G401.6 (cell line): ENCODE measurements at regions not wholly inside any gene's neighbourhood (a gene's known extent, or its start where the extent isn't known, plus 50 kb on each side); places are given as distances from the start of the nearest gene placed in this dataset.

Source experiments
- FAIRE-seq: peaks from 2 replicates; lab custom pipeline; 2012; peaks lifted over from hg19 to GRCh38; lab: Jason Lieb, UNC

DNA sequence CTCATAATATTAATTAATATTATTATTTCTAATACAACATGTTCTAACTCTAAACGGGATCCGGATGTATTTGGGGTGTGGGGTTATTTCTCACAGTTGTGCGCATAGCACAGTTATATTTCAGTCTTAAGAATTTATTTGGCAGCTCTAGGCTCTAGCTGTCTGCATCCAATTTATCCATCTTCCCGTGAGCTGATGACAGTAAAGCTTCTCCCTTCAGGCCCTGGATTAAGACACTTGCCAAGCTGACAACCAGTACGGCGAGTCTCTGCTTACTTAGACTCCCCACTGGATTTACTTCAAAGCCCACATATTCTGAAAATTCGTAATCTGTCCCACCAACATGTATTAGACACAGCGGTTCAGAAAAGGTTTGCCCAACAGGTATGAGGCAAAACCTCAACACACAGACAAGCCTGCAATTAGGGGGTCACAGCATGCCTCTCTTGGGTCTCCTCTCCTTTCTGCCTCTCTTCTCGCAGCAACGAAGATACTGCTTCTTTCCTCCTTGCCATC is 232.9 kb upstream of the TMTC1 start:
- no peak for FAIRE-seq

- no peak for FAIRE-seq
Observed at GRCh38 chr12:30015631-30016337, 232.0 kb upstream of the TMTC1 start.

GRCh38 chr12:30014991-30015390 is 231.2 kb upstream of the TMTC1 start:
- no peak for FAIRE-seq

DNA sequence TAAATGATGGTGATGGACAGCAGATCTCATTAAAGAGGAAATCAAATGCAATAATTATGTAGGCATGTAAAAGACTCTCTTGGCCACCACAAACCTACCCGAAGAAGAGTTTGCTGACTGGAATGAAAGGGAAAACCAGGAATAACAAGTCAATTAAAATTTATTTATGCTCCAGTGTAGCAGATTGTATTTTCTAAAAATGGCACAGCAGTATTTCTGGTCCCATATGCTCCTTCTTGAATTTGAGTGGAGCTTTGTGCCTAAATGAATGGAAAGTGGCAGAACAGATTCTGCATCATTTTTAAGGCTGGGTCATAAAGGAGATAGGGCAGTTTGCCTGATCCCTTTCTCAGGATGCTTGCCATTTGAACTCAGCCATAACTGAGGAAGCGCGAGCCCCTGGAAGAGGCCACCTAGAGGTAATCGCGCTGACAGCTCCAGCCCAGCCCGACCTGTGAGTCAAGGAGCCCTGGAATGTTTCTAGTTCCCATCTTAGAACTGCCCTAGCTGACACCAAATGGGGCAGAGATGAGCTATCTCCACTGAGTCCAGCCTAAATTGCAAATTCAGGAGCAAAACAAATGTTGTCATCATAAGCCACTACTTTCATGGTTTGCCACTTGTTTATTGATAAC is 229.2 kb upstream of the TMTC1 start:
- FAIRE-seq = no peak

GRCh38 chr12:30010071-30011052 is 226.6 kb upstream of the TMTC1 start:
- FAIRE-seq = no peak

GRCh38 chr12:30006021-30006420 is 222.3 kb upstream of the TMTC1 start:
- FAIRE-seq = no peak

DNA sequence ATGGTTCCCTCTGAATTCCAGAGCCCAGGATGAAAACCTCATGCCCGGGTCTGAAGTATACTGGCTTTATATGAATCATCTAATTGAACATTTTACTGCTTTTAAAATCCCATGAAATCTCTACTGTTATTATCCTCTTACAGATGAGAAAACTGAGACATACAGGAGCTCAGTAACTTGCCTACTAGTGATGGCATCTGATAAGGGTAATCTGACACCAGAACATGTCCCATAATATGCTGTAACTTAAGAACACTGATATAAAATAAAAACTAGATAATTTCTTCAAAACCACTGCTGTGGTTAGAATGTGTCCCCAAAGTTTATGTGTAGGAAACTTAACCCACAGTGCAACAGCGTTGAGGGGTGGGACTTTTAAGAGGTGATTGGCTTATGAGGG is 219.6 kb upstream of the TMTC1 start:
- no peak for FAIRE-seq

DNA sequence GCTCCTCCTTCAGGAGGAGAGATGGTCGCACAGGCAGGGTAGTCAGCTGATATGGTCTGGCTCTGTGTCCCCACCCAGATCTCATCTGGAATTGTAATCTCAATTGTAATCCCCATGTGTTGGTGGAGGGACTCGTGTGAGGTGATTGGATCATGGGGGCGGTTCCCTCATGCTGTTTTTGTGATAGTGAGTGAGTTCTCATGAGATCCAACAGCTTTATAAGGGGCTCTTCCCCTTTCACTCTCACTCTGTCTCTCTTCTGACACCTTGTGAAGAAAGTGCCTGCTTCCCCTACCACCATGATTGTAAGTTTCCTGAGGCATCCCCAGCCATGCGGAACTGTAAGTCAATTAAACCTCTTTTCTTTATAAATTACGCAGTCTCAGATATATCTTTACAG is 218.9 kb upstream of the TMTC1 start:
- no peak for FAIRE-seq

DNA sequence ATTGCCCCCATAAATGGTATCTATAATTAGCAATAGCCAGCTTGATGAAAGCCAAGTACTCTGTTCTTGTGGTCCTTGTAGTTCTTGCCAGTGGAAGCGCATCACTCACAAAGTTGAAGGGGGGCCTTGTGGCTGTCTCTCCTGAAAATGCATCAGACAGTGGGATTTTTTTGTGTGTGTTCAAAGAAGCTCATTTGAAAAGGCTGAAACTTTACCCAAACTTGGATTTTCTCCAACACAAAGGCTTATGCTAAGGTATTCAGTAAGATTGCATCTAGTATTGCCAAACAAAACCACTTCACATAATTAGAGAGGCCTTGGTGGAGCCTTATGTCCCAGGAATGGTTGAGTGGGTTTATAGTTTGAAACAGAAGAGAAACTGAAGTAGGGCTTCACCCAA is 216.7 kb upstream of the TMTC1 start:
- no peak for FAIRE-seq

- FAIRE-seq = no peak
Observed at GRCh38 chr12:29996993-29997392, 213.3 kb upstream of the TMTC1 start.

GRCh38 chr12:29992366-29992765 is 208.6 kb upstream of the TMTC1 start:
- FAIRE-seq = no peak

DNA sequence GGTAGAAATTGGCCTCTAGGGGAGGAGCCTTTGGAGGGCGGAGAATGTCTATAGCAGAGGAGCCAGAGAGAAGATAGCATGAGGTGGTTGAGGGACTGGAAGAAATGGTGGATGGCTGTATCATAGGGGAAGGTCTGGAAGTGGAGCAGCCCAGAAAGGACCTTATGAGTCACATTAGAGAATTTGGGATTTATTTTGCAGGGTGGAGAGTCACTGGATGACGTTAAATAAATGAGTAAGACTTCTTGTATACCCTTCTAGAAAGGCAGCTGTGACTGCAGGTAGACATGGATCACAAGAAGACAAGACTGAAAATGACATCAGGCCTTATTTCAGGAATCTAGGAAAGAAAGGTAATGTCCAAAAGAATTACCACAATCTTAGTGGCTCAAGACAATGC is 208.2 kb upstream of the TMTC1 start:
- FAIRE-seq = no peak

GRCh38 chr12:29990971-29991370 is 207.2 kb upstream of the TMTC1 start:
- no peak for FAIRE-seq

- FAIRE-seq = no peak
Observed at GRCh38 chr12:29983851-29984250, 200.1 kb upstream of the TMTC1 start.

DNA sequence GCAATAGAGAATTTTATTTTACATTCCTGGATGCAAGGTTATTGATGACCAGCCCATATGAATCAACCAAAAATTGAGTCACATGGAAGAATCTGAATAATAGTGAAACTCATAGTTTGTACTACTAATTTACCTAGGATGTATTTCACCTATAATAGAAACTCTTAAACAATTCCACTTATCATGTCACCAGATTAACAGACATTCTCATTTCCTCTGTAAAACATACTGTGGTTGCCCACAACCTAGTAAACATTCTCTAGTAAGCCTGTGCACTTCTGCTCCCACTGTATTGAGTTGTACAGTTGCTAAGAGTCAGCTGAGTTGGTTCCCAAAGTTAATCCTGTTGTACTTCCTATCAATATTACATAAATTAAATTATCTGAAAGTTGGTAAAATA is 196.6 kb upstream of the TMTC1 start:
- no peak for FAIRE-seq

GRCh38 chr12:29971446-29971845 is 187.7 kb upstream of the TMTC1 start:
- FAIRE-seq = no peak

GRCh38 chr12:29970501-29970900 is 186.8 kb upstream of the TMTC1 start:
- no peak for FAIRE-seq

- FAIRE-seq = no peak
Observed at GRCh38 chr12:29962276-29963035, 178.7 kb upstream of the TMTC1 start.

DNA sequence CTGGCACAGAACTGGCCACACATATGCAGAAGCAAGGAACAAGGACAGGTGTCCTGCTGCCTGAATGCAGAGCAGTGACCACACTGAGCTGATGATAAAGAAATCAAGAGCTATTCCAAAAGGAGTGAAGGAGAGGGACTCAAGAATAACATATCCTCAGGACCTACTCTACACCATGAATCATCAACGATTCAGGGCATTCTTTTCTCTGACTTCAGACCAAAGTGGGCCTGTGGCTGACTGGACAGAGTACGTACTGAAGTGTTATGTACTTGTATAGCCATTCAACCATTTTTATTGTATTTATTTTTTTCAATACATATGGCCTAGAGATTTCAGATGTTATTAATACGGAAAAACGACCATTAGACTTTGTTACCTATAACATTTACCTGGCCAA is 177.5 kb upstream of the TMTC1 start:
- no peak for FAIRE-seq

DNA sequence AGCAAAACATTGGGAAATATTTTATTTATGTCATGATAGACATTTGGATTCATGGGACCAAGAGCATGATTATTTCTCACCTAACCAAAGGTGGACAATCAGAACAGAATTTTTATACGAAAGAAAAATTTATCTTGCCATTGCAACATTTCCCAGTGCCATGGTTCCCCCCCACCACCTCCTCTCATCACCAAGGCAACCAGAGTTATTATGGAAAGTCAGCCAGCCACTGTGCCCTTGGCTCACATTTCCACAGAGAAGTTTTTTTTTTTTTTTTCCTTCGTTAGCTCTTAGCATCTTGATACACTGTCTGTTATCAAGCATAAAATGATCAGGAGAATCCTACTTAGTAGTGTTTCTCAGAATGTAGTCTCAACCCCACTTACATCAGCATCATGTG is 176.4 kb upstream of the TMTC1 start:
- FAIRE-seq = no peak

DNA sequence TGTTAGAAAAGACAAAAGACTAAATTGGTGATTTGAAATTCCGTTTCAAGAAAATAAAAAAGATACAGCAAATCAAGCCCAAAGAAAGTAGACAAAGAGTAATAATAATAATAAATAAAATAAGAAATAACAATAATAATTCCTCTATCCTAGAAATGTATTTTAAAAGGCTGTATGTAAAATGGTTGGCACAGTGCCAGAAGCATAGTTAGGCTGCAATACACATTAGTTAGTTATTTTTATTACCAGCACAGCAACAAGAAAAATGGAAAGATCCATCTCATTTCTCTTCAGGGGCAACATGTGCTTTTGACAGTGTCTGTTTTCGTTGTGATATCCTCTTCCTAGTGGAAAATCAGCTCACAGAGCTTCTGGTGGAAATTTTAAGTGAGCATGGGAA is 174.1 kb upstream of the TMTC1 start:
- no peak for FAIRE-seq

- no peak for FAIRE-seq
Observed at GRCh38 chr12:29945904-29946303, 162.2 kb upstream of the TMTC1 start.
